ENCODE measurements at regions not wholly inside any gene's neighbourhood (a gene's known extent, or its start where the extent isn't known, plus 50 kb on each side); places are given as distances from the start of the nearest gene placed in this dataset.

- Mint-ChIP-seq H3K36me3 (ENCODE audit: low read depth) (no peaks in the 10 kb centered on the region), H3K9me3 (no peaks in the 10 kb centered on the region), H3K4me1 (no peaks in the 10 kb centered on the region), H3K4me3 (no peak overlapping the region), H3K27me3 (ENCODE audit: low read depth) (no peaks in the 10 kb centered on the region), H3K27ac (ENCODE audit: unreplicated experiment) (no peak overlapping the region)
- TF ChIP-seq CTCF (conservative IDR thresholded peaks at IDR 0.05) = no peak
- DNase-seq (ENCODE audit: low read depth, low spot score) = no peak
Measured at GRCh38 chr4:125658773-125659172, 344.0 kb downstream of the FAT4 start.

GRCh38 chr4:125663896-125664767 is 349.4 kb downstream of the FAT4 start:
- Mint-ChIP-seq H3K27me3 (ENCODE audit: low read depth) (no peaks in the 10 kb centered on the region), H3K4me3 (no peak overlapping the region), H3K27ac (ENCODE audit: unreplicated experiment) (no peak overlapping the region), H3K4me1 (no peaks in the 10 kb centered on the region), H3K36me3 (ENCODE audit: low read depth) (no peaks in the 10 kb centered on the region), H3K9me3 (no peaks in the 10 kb centered on the region)
- no peak for DNase-seq (ENCODE audit: low read depth, low spot score)
- no peak for TF ChIP-seq CTCF (conservative IDR thresholded peaks at IDR 0.05)

- TF ChIP-seq CTCF (conservative IDR thresholded peaks at IDR 0.05) = no peak
- Mint-ChIP-seq H3K9me3 (no peaks in the 10 kb centered on the region), H3K27me3 (ENCODE audit: low read depth) (no peaks in the 10 kb centered on the region), H3K4me1 (no peaks in the 10 kb centered on the region), H3K4me3 (no peak overlapping the region), H3K27ac (ENCODE audit: unreplicated experiment) (no peak overlapping the region), H3K36me3 (ENCODE audit: low read depth) (no peaks in the 10 kb centered on the region)
- no peak for DNase-seq (ENCODE audit: low read depth, low spot score)
Measured at GRCh38 chr4:125666635-125667034, 351.9 kb downstream of the FAT4 start.

GRCh38 chr4:125676156-125676555 is 361.4 kb downstream of the FAT4 start:
- no peaks in the 10 kb centered on the region for H3K27me3 Mint-ChIP-seq (ENCODE audit: low read depth)
- H3K27ac Mint-ChIP-seq (ENCODE audit: unreplicated experiment) = no peak overlapping the region
- no peak overlapping the region for H3K4me3 Mint-ChIP-seq
- TF ChIP-seq CTCF (conservative IDR thresholded peaks at IDR 0.05) = no peak
- no peaks in the 10 kb centered on the region for H3K36me3 Mint-ChIP-seq (ENCODE audit: low read depth)
- H3K4me1 Mint-ChIP-seq = no peaks in the 10 kb centered on the region
- no peak for DNase-seq (ENCODE audit: low read depth, low spot score)
- H3K9me3 Mint-ChIP-seq = no peaks in the 10 kb centered on the region

- Mint-ChIP-seq H3K9me3 (no peaks in the 10 kb centered on the region), H3K4me3 (no peak overlapping the region), H3K4me1 (no peaks in the 10 kb centered on the region), H3K27me3 (ENCODE audit: low read depth) (no peaks in the 10 kb centered on the region), H3K27ac (ENCODE audit: unreplicated experiment) (no peak overlapping the region), H3K36me3 (ENCODE audit: low read depth) (no peaks in the 10 kb centered on the region)
- TF ChIP-seq CTCF (conservative IDR thresholded peaks at IDR 0.05) = no peak
- no peak for DNase-seq (ENCODE audit: low read depth, low spot score)
Measured at GRCh38 chr4:125676583-125676982, 361.8 kb downstream of the FAT4 start.

Measured in neural crest cell (in vitro differentiated cells).